ENCODE measurements at regions not wholly inside any gene's neighbourhood (a gene's known extent, or its start where the extent isn't known, plus 50 kb on each side); places are given as distances from the start of the nearest gene placed in this dataset.

DNA sequence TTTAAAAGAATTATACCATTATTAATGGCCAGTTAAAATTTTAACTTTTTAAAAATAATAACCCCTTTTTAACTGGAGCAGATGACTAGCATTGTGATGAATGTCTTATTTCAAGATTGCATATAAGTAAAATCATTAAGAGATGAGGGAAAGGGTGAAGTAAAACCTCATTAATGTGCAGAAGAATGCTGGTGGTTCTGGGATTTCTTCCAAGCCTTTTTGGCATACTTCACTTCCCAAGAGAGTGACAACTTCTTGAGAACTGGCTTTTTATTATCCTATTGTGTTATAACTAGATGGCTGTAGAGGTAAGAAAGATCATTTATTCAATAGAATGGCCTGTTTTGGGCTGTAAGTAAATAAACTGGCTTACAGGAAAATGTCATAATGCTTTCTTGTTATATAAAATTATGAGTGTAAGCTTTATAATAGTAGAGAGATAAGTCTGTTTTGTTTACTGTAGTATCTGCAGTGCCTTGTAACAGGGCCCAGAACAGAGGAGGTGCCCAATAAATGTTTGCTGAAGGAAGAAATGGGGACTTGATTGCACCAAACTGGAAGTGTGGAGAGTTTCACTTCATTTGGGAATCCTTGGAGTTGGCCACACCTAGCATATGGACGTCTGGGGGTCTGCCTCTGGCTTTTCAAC is 242.9 kb upstream of the PITX2 start:
- Histone ChIP-seq H3K9me1 (ENCODE audit: control insufficient read depth, insufficient read depth, low read length) (no peaks in the 10 kb centered on the region), H3K9ac (ENCODE audit: insufficient read depth in 1 of 2, low read depth in 2 of 2, low read length in 2 of 2) (no peak overlapping the region), H3K79me2 (ENCODE audit: control insufficient read depth, insufficient read depth, low read length) (no peaks in the 10 kb centered on the region), H3K27ac (ENCODE audit: extremely low read depth, low read depth, low read length) (no peak overlapping the region), H3K27me3 (ENCODE audit: control insufficient read depth in 2 of 2, insufficient read depth in 2 of 2, low read length in 2 of 2) (no peaks in the 10 kb centered on the region), H3K4me2 (ENCODE audit: insufficient read depth, low read length) (no peak overlapping the region), H3K4me3 (no peak overlapping the region), H3K36me3 (ENCODE audit: control insufficient read depth, insufficient read depth, low read length) (no peaks in the 10 kb centered on the region), H4K20me1 (replicated peaks; ENCODE audit: control insufficient read depth, insufficient read depth, low read length) (no peaks in the 10 kb centered on the region), H3K9me3 (replicated peaks; ENCODE audit: control insufficient read depth, insufficient read depth, low read depth, low read length) (no peaks in the 10 kb centered on the region; the same call in 1 of the 2 replicates), H3K4me1 (replicated peaks in 1 of 2; ENCODE audit: control insufficient read depth in 2 of 2, insufficient read depth in 2 of 2, low read length in 2 of 2) (no peaks in the 10 kb centered on the region), H2AFZ (ENCODE audit: low read depth, low read length) (no peak overlapping the region)
- ATAC-seq (no peak), DNase-seq (ENCODE audit: extremely low read depth in 1 of 4, low spot score in 3 of 4) (no peak), FAIRE-seq (no peak)
- in situ Hi-C loops (cut with MboI) (no loop called here), intact Hi-C loops (cut with micrococcal nuclease) (no loop called here)
- POLR2A ChIA-PET: no interaction called here
- WGBS (ENCODE audit: insufficient coverage, low coverage, missing lambda C conversion rate): 0% methylated on average over 1 of the region's 1 CpG
- BruUV-seq (replicated peaks): no TSS peak
- CTCF ChIA-PET (ENCODE audit: low intra/inter-chr PET ratio): no interaction called here
- no peak for TF ChIP-seq NR2C2 (CRISPR knock-in tag; IDR thresholded peaks at IDR 0.05)
- TF ChIP-seq NR2C2 (tag; IDR thresholded peaks at IDR 0.05): no peak
- TF ChIP-seq CHD7 (IDR thresholded peaks at IDR 0.05; ENCODE audit: low read depth, low read length): no peak
- TF ChIP-seq NELFE (IDR thresholded peaks at IDR 0.05; ENCODE audit: insufficient read depth, insufficient read length): no peak
- TF ChIP-seq, protein P1, sequence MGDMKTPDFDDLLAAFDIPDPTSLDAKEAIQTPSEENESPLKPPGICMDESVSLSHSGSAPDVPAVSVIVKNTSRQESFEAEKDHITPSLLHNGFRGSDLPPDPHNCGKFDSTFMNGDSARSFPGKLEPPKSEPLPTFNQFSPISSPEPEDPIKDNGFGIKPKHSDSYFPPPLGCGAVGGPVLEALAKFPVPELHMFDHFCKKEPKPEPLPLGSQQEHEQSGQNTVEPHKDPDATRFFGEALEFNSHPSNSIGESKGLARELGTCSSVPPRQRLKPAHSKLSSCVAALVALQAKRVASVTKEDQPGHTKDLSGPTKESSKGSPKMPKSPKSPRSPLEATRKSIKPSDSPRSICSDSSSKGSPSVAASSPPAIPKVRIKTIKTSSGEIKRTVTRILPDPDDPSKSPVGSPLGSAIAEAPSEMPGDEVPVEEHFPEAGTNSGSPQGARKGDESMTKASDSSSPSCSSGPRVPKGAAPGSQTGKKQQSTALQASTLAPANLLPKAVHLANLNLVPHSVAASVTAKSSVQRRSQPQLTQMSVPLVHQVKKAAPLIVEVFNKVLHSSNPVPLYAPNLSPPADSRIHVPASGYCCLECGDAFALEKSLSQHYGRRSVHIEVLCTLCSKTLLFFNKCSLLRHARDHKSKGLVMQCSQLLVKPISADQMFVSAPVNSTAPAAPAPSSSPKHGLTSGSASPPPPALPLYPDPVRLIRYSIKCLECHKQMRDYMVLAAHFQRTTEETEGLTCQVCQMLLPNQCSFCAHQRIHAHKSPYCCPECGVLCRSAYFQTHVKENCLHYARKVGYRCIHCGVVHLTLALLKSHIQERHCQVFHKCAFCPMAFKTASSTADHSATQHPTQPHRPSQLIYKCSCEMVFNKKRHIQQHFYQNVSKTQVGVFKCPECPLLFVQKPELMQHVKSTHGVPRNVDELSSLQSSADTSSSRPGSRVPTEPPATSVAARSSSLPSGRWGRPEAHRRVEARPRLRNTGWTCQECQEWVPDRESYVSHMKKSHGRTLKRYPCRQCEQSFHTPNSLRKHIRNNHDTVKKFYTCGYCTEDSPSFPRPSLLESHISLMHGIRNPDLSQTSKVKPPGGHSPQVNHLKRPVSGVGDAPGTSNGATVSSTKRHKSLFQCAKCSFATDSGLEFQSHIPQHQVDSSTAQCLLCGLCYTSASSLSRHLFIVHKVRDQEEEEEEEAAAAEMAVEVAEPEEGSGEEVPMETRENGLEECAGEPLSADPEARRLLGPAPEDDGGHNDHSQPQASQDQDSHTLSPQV (IDR thresholded peaks at IDR 0.05): no peak
